ENCODE measurements at regions not wholly inside any gene's neighbourhood (a gene's known extent, or its start where the extent isn't known, plus 50 kb on each side); places are given as distances from the start of the nearest gene placed in this dataset.
A peak's percentile ranks its signal among the peaks of the same experiment; 100 is the strongest.

DNA sequence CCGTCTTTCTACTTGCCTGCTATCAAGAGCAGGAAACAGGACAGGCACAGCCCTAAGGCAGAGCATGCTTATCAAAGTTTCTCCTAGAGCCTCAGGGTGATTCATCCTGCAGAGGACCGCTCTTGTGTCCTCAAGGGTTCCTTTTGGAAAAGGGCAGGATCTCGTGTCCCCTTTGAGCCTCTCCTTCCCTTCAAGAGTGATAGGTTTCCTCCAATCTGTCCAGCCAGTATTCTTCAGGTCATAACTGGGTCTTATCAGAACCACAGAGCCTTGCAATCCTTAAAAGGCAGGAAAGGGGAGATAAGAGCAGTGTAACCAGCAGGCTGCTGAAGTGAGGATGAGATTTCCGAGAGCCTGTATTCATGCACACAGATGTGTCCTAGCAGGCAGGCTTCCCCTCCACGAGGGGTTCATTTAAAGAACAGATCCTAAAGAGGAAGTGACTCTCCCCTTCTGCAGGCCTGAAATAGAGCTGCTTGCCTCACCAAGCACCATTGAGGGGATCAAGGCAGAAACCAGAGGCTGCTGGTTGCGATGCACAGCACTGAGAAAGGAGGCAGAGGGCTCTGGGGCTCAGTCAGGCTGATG lies 90.5 kb upstream of the SVIL start:
- H3K27ac Mint-ChIP-seq = peak overlapping the region in 2 of 3 experiments; percentile 48 to 79; a peak in 2 of 7 replicates
- no peak overlapping the region for H4K5ac ChIP-seq (ENCODE audit: insufficient read length, low read depth, low read length)
- H3T11ph ChIP-seq (ENCODE audit: low read length) = no peak overlapping the region
- H3K9me3 ChIP-seq (ENCODE audit: control insufficient read depth, low read depth, low read length) = no peaks in the 10 kb centered on the region
- no peak overlapping the region for H3K56ac ChIP-seq (ENCODE audit: insufficient read length, low read depth, low read length)
- H2BK20ac ChIP-seq (ENCODE audit: low read depth, low read length, poor library complexity, severe bottlenecking) = no peak overlapping the region
- H4K20me1 ChIP-seq (ENCODE audit: control insufficient read depth, insufficient read depth, insufficient read length) = no peaks in the 10 kb centered on the region
- no peak overlapping the region for H3K27ac ChIP-seq (ENCODE audit: insufficient read length, low read depth, low read length)
- no peak overlapping the region for H2BK120ac ChIP-seq (ENCODE audit: low read depth, low read length, poor library complexity, severe bottlenecking)
- no peak overlapping the region for H3K4me3 Mint-ChIP-seq
- H3K23ac ChIP-seq (ENCODE audit: insufficient read length, low read depth, low read length) = no peak overlapping the region
- no peak overlapping the region for H3K18ac ChIP-seq (ENCODE audit: insufficient read length, low read depth, low read length)
- H3K79me2 ChIP-seq (ENCODE audit: insufficient read depth, low read length) = peaks cover 2% of the 10 kb centered on the region; the same call in 1 of the 2 replicates
- H3K4ac ChIP-seq (ENCODE audit: low read depth, low read length) = no peak overlapping the region
- H2AK5ac ChIP-seq (ENCODE audit: insufficient read length, low read length) = no peak overlapping the region
- H3K9ac ChIP-seq (ENCODE audit: extremely low read depth, insufficient read length, low read length) = no peak overlapping the region
- H4K8ac ChIP-seq (replicated peaks; ENCODE audit: insufficient read length, low read depth, low read length) = no peak overlapping the region
- H3K4me1 ChIP-seq (ENCODE audit: insufficient read depth, low read length) = peaks cover 6% of the 10 kb centered on the region
- H3K23me2 ChIP-seq (ENCODE audit: insufficient read length, low read depth, low read length, poor library complexity, severe bottlenecking) = no peaks in the 10 kb centered on the region
- H2BK5ac ChIP-seq (ENCODE audit: insufficient read length, low read length) = no peak overlapping the region
- no peak overlapping the region for H2BK15ac ChIP-seq (ENCODE audit: low read depth, low read length)
- WGBS (ENCODE audit: extremely low coverage, insufficient read length, low lambda C conversion rate) = no CpG with 5 or more reads among the region's 6 CpGs
- H3K27me3 Mint-ChIP-seq (ENCODE audit: low read depth) = no peaks in the 10 kb centered on the region
- H2AFZ ChIP-seq (ENCODE audit: low read length) = no peak overlapping the region
- H2BK12ac ChIP-seq (ENCODE audit: insufficient read length, low read depth, low read length) = no peak overlapping the region
- H3K36me3 Mint-ChIP-seq (ENCODE audit: insufficient read depth in 1 of 3, low read depth in 3 of 3) = peaks cover 4 to 14% (median 12%) of the 10 kb centered on the region in 3 experiments
- H4K91ac ChIP-seq (ENCODE audit: insufficient read length, low read depth, low read length) = no peak overlapping the region
- no peak overlapping the region for H3K14ac ChIP-seq (ENCODE audit: insufficient read depth, low read length)
- H3K79me1 ChIP-seq (ENCODE audit: insufficient read depth, low read depth, low read length, poor library complexity, severe bottlenecking) = no peaks in the 10 kb centered on the region
- DNase-seq = no peak
- TF ChIP-seq, protein P1, sequence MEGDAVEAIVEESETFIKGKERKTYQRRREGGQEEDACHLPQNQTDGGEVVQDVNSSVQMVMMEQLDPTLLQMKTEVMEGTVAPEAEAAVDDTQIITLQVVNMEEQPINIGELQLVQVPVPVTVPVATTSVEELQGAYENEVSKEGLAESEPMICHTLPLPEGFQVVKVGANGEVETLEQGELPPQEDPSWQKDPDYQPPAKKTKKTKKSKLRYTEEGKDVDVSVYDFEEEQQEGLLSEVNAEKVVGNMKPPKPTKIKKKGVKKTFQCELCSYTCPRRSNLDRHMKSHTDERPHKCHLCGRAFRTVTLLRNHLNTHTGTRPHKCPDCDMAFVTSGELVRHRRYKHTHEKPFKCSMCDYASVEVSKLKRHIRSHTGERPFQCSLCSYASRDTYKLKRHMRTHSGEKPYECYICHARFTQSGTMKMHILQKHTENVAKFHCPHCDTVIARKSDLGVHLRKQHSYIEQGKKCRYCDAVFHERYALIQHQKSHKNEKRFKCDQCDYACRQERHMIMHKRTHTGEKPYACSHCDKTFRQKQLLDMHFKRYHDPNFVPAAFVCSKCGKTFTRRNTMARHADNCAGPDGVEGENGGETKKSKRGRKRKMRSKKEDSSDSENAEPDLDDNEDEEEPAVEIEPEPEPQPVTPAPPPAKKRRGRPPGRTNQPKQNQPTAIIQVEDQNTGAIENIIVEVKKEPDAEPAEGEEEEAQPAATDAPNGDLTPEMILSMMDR (conservative IDR thresholded peaks at IDR 0.05) = no peak
- no peak overlapping the region for H3K4me2 ChIP-seq (ENCODE audit: insufficient read depth, insufficient read length, low read length)
- peaks cover 28 to 31% of the 10 kb centered on the region in 2 experiments for H3K4me1 Mint-ChIP-seq
- no peaks in the 10 kb centered on the region for H3K27me3 ChIP-seq (ENCODE audit: insufficient read depth, low read length)
- H3K9me3 Mint-ChIP-seq = peaks cover 6 to 10% of the 10 kb centered on the region in 2 experiments
